ENCODE measurements at regions not wholly inside any gene's neighbourhood (a gene's known extent, or its start where the extent isn't known, plus 50 kb on each side); places are given as distances from the start of the nearest gene placed in this dataset.

GRCh38 chr11:32039149-32039548 is 51.7 kb upstream of the RCN1 start:
- TF ChIP-seq CTCF (IDR thresholded peaks at IDR 0.05) = no peak
- no peak for TF ChIP-seq POLR2A (IDR thresholded peaks at IDR 0.05)

Measured in Peyer's patch (tissue), 4 donors.